ENCODE measurements at regions not wholly inside any gene's neighbourhood (a gene's known extent, or its start where the extent isn't known, plus 50 kb on each side); places are given as distances from the start of the nearest gene placed in this dataset.

GRCh38 chr15:62961134-62961533 is 81.4 kb upstream of the TPM1 start:
- Histone ChIP-seq H4K20me1 (ENCODE audit: insufficient read depth, low read length) (no peaks in the 10 kb centered on the region), H3K79me2 (ENCODE audit: low read length) (no peaks in the 10 kb centered on the region), H2AFZ (ENCODE audit: low read depth, low read length) (no peak overlapping the region), H3K27me3 (ENCODE audit: low read depth, low read length) (no peaks in the 10 kb centered on the region), H3K36me3 (replicated peaks; ENCODE audit: low read depth, low read length) (no peaks in the 10 kb centered on the region), H3K9me3 (ENCODE audit: insufficient read depth, low read length) (no peaks in the 10 kb centered on the region), H3K4me3 (ENCODE audit: low read length) (no peak overlapping the region), H3K9ac (ENCODE audit: low read length) (no peak overlapping the region), H3K4me1 (ENCODE audit: low read length) (no peaks in the 10 kb centered on the region), H3K27ac (ENCODE audit: low read length) (no peak overlapping the region), H3K4me2 (ENCODE audit: low read length) (no peak overlapping the region)
- TF ChIP-seq CTCF (IDR thresholded peaks at IDR 0.05; ENCODE audit: low read depth, low read length) (no peak), EZH2phosphoT487 (IDR thresholded peaks at IDR 0.05; ENCODE audit: low read depth) (no peak)

- Histone ChIP-seq H3K9ac (ENCODE audit: low read length) (no peak overlapping the region), H3K4me3 (ENCODE audit: low read length) (no peak overlapping the region), H3K27ac (ENCODE audit: low read length) (no peak overlapping the region), H3K79me2 (ENCODE audit: low read length) (no peaks in the 10 kb centered on the region), H3K36me3 (replicated peaks; ENCODE audit: low read depth, low read length) (no peaks in the 10 kb centered on the region), H4K20me1 (ENCODE audit: insufficient read depth, low read length) (no peaks in the 10 kb centered on the region), H3K4me2 (ENCODE audit: low read length) (no peak overlapping the region), H2AFZ (ENCODE audit: low read depth, low read length) (no peak overlapping the region), H3K4me1 (ENCODE audit: low read length) (no peaks in the 10 kb centered on the region), H3K9me3 (ENCODE audit: insufficient read depth, low read length) (no peaks in the 10 kb centered on the region), H3K27me3 (ENCODE audit: low read depth, low read length) (no peaks in the 10 kb centered on the region)
- no peak for TF ChIP-seq EZH2phosphoT487 (IDR thresholded peaks at IDR 0.05; ENCODE audit: low read depth)
- TF ChIP-seq CTCF (IDR thresholded peaks at IDR 0.05; ENCODE audit: low read depth, low read length): no peak
Measured at GRCh38 chr15:62962101-62962995, 80.2 kb upstream of the TPM1 start.

- Histone ChIP-seq H3K27me3 (ENCODE audit: low read depth, low read length) (no peaks in the 10 kb centered on the region), H3K4me2 (ENCODE audit: low read length) (no peak overlapping the region), H3K4me3 (ENCODE audit: low read length) (no peak overlapping the region), H3K36me3 (replicated peaks; ENCODE audit: low read depth, low read length) (no peaks in the 10 kb centered on the region), H3K9ac (ENCODE audit: low read length) (no peak overlapping the region), H2AFZ (ENCODE audit: low read depth, low read length) (no peak overlapping the region), H3K9me3 (ENCODE audit: insufficient read depth, low read length) (no peaks in the 10 kb centered on the region), H3K27ac (ENCODE audit: low read length) (no peak overlapping the region), H3K4me1 (ENCODE audit: low read length) (no peaks in the 10 kb centered on the region), H4K20me1 (ENCODE audit: insufficient read depth, low read length) (no peaks in the 10 kb centered on the region), H3K79me2 (ENCODE audit: low read length) (no peaks in the 10 kb centered on the region)
- no peak for TF ChIP-seq CTCF (IDR thresholded peaks at IDR 0.05; ENCODE audit: low read depth, low read length)
- no peak for TF ChIP-seq EZH2phosphoT487 (IDR thresholded peaks at IDR 0.05; ENCODE audit: low read depth)
Measured at GRCh38 chr15:62964251-62964650, 78.3 kb upstream of the TPM1 start.

GRCh38 chr15:62966294-62967078 is 76.1 kb upstream of the TPM1 start:
- no peak overlapping the region for H3K4me2 ChIP-seq (ENCODE audit: low read length)
- no peak overlapping the region for H3K27ac ChIP-seq (ENCODE audit: low read length)
- no peak overlapping the region for H3K4me3 ChIP-seq (ENCODE audit: low read length)
- no peak overlapping the region for H3K9ac ChIP-seq (ENCODE audit: low read length)
- TF ChIP-seq CTCF (IDR thresholded peaks at IDR 0.05; ENCODE audit: low read depth, low read length): no peak
- no peak for TF ChIP-seq EZH2phosphoT487 (IDR thresholded peaks at IDR 0.05; ENCODE audit: low read depth)
- no peak overlapping the region for H2AFZ ChIP-seq (ENCODE audit: low read depth, low read length)
- H3K9me3 ChIP-seq (ENCODE audit: insufficient read depth, low read length): no peaks in the 10 kb centered on the region
- H3K27me3 ChIP-seq (ENCODE audit: low read depth, low read length): no peaks in the 10 kb centered on the region
- no peaks in the 10 kb centered on the region for H3K36me3 ChIP-seq (replicated peaks; ENCODE audit: low read depth, low read length)
- H4K20me1 ChIP-seq (ENCODE audit: insufficient read depth, low read length): no peaks in the 10 kb centered on the region
- H3K79me2 ChIP-seq (ENCODE audit: low read length): no peaks in the 10 kb centered on the region
- no peaks in the 10 kb centered on the region for H3K4me1 ChIP-seq (ENCODE audit: low read length)

All from OCI-LY3 (cell line).